HG03139 (cell line): ENCODE measurements at regions not wholly inside any gene's neighbourhood (a gene's known extent, or its start where the extent isn't known, plus 50 kb on each side); places are given as distances from the start of the nearest gene placed in this dataset.
"Not testable (repeated sequence)": the region's sequence is repeated elsewhere in the genome, so short reads cannot be mapped to it uniquely, and the experiment has no call there.

ENCODE experiments used
- ATAC-seq: cut with Tn5 transposase; IDR thresholded peaks from one replicate; pipeline ENCODE4 v1.9.1; 2021; ENCODE audit not compliant: unreplicated experiment

GRCh38 chr11:116384876-116385275 is 387.9 kb downstream of the BUD13 start:
- no peak for ATAC-seq

- ATAC-seq, result no peak
Observed at GRCh38 chr11:116384407-116384806, 388.4 kb downstream of the BUD13 start.

GRCh38 chr11:116379185-116379828 is 393.5 kb downstream of the BUD13 start:
- ATAC-seq, result no peak

- ATAC-seq, result no peak
Observed at GRCh38 chr11:116376547-116376946, 396.2 kb downstream of the BUD13 start.

GRCh38 chr11:116376054-116376453 is 396.7 kb downstream of the BUD13 start:
- ATAC-seq, result no peak

- ATAC-seq, result no peak
Observed at GRCh38 chr11:116375221-116375620, 397.6 kb downstream of the BUD13 start.

GRCh38 chr11:116374085-116374484 is 398.7 kb downstream of the BUD13 start:
- ATAC-seq, result no peak

GRCh38 chr11:116373104-116373944 is 399.5 kb downstream of the BUD13 start:
- no peak for ATAC-seq

- ATAC-seq, result no peak
Observed at GRCh38 chr11:116371146-116371545, 401.6 kb downstream of the BUD13 start.

- no peak for ATAC-seq
Observed at GRCh38 chr11:116368784-116369183, 404.0 kb downstream of the BUD13 start.

- no peak for ATAC-seq
Observed at GRCh38 chr11:116366980-116367645, 405.7 kb downstream of the BUD13 start.

- ATAC-seq, result no peak
Observed at GRCh38 chr11:116366451-116366850, 406.3 kb downstream of the BUD13 start.

- not testable (repeated sequence) for ATAC-seq
Observed at GRCh38 chr11:116364925-116365324, 407.9 kb downstream of the BUD13 start.

GRCh38 chr11:116364348-116364747 is 408.4 kb downstream of the BUD13 start:
- ATAC-seq, result no peak

GRCh38 chr11:116360221-116360941 is 412.4 kb downstream of the BUD13 start:
- no peak for ATAC-seq

- no peak for ATAC-seq
Observed at GRCh38 chr11:116357784-116358544, 414.8 kb downstream of the BUD13 start.

- ATAC-seq, result no peak
Observed at GRCh38 chr11:116356451-116356850, 416.3 kb downstream of the BUD13 start.

GRCh38 chr11:116355104-116355503 is 417.7 kb downstream of the BUD13 start:
- ATAC-seq, result no peak

GRCh38 chr11:116353589-116353988 is 419.2 kb downstream of the BUD13 start:
- no peak for ATAC-seq

GRCh38 chr11:116352881-116353280 is 419.9 kb downstream of the BUD13 start:
- ATAC-seq, result no peak
